Body of pancreas (tissue), 4 donors: ENCODE measurements at regions not wholly inside any gene's neighbourhood (a gene's known extent, or its start where the extent isn't known, plus 50 kb on each side); places are given as distances from the start of the nearest gene placed in this dataset.
A peak's percentile ranks its signal among the peaks of the same experiment; 100 is the strongest.

Source experiments
- ATAC-seq: fragments of 150-250 bp; one replicate; pipeline ENCODE4 v1.9.1; 2016
- DNase-seq, 4 donors: peaks; one replicate each; pipeline ENCODE4 v3.0.0-alpha.2; 2019
- H3K27ac ChIP-seq, 4 donors: fragments of 200-600 bp; sonication (generic); 1 replicate in 3 of 4; 2 replicates in 1 of 4; pipeline versions ENCODE4 v1.5.1 to v1.6.1; 2016 to 2019; ENCODE audit warnings: mild to moderate bottlenecking in 1 of 4, mixed read lengths in 1 of 4, moderate library complexity in 1 of 4
- H3K27me3 ChIP-seq, 2 donors: fragments of 200-600 bp; sonication (generic); one replicate each; pipeline ENCODE4 v1.6.0; 2016; ENCODE audit warnings: mild to moderate bottlenecking in 1 of 2
- H3K36me3 ChIP-seq, 2 donors: fragments of 200-600 bp; sonication (generic); replicated peaks in 1 of 2; 2 replicates each; pipeline ENCODE4 v1.5.1; 2016; ENCODE audit warnings: low read depth in 2 of 2; ENCODE audit not compliant: insufficient read depth in 1 of 2
- H3K4me1 ChIP-seq: fragments of 200-600 bp; sonication (generic); one replicate; pipeline ENCODE4 v1.6.0; 2016
- H3K4me3 ChIP-seq, 2 donors: fragments of 200-600 bp; sonication (generic); 1 replicate in 1 of 2; 2 replicates in 1 of 2; pipeline ENCODE4 v1.5.1; 2016 to 2019
- H3K9me3 ChIP-seq, 3 donors: fragments of 200-600 bp; sonication (generic); 1 replicate in 2 of 3; 2 replicates in 1 of 3; pipeline ENCODE4 v1.5.1; 2016
- POLR2A ChIP-seq, 3 donors: fragments of 450-650 bp; IDR thresholded peaks; one replicate each; pipeline ENCODE4 v1.6.1; 2016; ENCODE audit warnings: antibody characterized with exemption in 3 of 3, mild to moderate bottlenecking in 2 of 3
- WGBS, 2 donors: methylation state at CpG; one replicate each; pipeline ENCODE4 v1.1.5; 2017; 5-methylcytosine and 5-hydroxymethylcytosine counted together
- intact Hi-C: fragments of 100-400 bp; cut with DNase I; formaldehyde crosslinking; loops from one replicate; pipeline ENCODE4 v1.15.1; 2023
- TF ChIP-seq, protein P1 (sequence below), 7 experiments: fragments of 450-650 bp in 4 of 7; fragments of 200-600 bp in 3 of 7; sonication (generic) in 3 of 7; IDR thresholded peaks; one replicate each; pipeline ENCODE4 v1.5.1; 2016 to 2019; ENCODE audit warnings: antibody characterized with exemption in 7 of 7

DNA sequence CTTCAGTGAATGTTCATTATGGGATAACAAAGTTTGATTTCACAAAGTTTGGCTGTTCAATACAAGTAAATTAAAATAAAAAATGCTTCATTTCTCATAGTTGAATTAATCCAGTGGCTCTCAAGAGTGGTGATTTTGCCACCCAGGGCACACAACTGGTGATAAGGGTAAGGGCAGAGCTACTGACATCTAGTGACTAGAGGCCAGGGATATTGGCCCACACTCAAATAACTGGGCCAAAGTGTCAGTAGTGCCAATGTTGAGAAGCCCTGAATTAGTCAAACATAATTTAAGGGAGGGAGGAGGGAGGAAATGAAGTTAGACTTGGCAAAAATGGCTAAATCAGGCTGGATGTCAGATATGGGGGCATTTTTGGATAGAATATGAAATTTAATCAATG lies 880.5 kb upstream of the ADGRL4 start:
- no peak for TF ChIP-seq POLR2A (IDR thresholded peaks at IDR 0.05)
- TF ChIP-seq, protein P1, sequence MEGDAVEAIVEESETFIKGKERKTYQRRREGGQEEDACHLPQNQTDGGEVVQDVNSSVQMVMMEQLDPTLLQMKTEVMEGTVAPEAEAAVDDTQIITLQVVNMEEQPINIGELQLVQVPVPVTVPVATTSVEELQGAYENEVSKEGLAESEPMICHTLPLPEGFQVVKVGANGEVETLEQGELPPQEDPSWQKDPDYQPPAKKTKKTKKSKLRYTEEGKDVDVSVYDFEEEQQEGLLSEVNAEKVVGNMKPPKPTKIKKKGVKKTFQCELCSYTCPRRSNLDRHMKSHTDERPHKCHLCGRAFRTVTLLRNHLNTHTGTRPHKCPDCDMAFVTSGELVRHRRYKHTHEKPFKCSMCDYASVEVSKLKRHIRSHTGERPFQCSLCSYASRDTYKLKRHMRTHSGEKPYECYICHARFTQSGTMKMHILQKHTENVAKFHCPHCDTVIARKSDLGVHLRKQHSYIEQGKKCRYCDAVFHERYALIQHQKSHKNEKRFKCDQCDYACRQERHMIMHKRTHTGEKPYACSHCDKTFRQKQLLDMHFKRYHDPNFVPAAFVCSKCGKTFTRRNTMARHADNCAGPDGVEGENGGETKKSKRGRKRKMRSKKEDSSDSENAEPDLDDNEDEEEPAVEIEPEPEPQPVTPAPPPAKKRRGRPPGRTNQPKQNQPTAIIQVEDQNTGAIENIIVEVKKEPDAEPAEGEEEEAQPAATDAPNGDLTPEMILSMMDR (IDR thresholded peaks at IDR 0.05): no peak
- peak; percentile 28 to 46 (median 34) for DNase-seq
- intact Hi-C loops: no loop called here
- H3K36me3 ChIP-seq: no peaks in the 10 kb centered on the region
- H3K4me1 ChIP-seq: no peaks in the 10 kb centered on the region
- peak; percentile 38 for ATAC-seq
- H3K9me3 ChIP-seq: no peaks in the 10 kb centered on the region
- no peaks in the 10 kb centered on the region for H3K27me3 ChIP-seq
- no peak overlapping the region for H3K27ac ChIP-seq
- no peak overlapping the region for H3K4me3 ChIP-seq

DNA sequence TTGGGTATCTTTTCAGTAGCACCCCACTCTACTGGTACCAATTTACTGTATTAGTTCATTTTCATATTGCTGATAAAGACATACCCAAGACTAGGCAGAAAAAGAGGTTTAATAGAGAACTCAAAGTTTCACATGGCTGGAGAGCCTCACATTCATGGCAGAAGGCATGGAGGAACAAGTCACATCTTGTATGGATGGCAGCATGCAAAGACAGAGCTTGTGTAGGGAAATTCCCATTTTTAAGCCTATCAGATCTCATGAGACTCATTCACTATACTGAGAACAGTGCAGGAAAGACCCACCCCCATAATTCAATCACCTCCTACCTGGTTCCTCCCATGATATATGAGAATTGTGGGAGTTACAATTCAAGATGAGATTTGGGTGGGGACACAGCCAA lies 878.6 kb upstream of the ADGRL4 start:
- no peaks in the 10 kb centered on the region for H3K9me3 ChIP-seq
- H3K4me1 ChIP-seq: no peaks in the 10 kb centered on the region
- no peak for DNase-seq
- intact Hi-C loops: no loop called here
- H3K4me3 ChIP-seq: no peak overlapping the region
- H3K27me3 ChIP-seq: no peaks in the 10 kb centered on the region
- no peak for ATAC-seq
- H3K36me3 ChIP-seq: no peaks in the 10 kb centered on the region
- TF ChIP-seq, protein P1 (IDR thresholded peaks at IDR 0.05): no peak
- no peak for TF ChIP-seq POLR2A (IDR thresholded peaks at IDR 0.05)
- H3K27ac ChIP-seq: no peak overlapping the region

DNA sequence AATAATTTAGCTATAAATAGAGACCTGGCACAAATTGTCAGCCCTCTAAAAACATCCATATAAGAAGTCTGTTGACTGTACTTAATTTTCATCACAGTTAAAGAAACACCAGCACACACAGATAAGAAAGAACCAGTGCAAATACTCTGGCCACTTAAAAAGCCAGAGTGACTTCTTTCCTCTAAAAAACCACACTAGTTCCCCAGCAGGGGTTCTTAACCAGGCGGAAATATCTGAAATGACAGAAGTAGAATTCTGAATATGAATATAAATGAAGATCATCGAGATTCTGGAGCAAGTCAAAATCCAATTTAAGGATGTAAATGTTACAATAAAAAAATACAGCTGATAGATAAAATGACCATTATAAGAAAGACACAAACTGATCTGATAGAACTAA lies 870.6 kb upstream of the ADGRL4 start:
- H3K36me3 ChIP-seq: no peaks in the 10 kb centered on the region
- TF ChIP-seq POLR2A (IDR thresholded peaks at IDR 0.05): no peak
- TF ChIP-seq, protein P1 (IDR thresholded peaks at IDR 0.05): no peak
- H3K4me1 ChIP-seq: no peaks in the 10 kb centered on the region
- ATAC-seq (no peak), DNase-seq (no peak)
- intact Hi-C loops: no loop called here
- no peak overlapping the region for H3K4me3 ChIP-seq
- H3K27ac ChIP-seq: no peak overlapping the region
- no peaks in the 10 kb centered on the region for H3K9me3 ChIP-seq
- 50 to 63% methylated on average over 2 of the region's 2 CpGs for WGBS, 2 donors
- no peaks in the 10 kb centered on the region for H3K27me3 ChIP-seq

DNA sequence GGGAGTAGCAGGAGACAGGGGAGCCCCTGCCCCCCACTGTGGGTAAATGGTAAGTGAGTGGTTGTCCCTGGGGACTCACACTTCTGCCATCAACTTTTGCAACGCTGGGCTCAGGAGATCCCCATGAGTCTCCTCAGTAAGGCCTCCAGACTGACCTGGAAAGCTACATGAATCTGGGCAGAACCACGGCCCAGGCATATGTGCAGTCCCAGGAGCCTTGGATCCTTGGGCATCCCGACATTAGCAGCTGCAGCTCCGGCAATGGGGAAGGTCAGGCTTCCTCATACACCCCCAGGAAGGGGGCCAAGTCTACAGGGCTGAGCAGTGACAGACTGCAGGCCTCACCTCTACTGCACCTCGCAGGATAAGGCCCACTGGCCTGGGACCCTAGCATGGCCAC lies 868.7 kb upstream of the ADGRL4 start:
- no peak overlapping the region for H3K4me3 ChIP-seq
- TF ChIP-seq, protein P1 (IDR thresholded peaks at IDR 0.05): no peak
- no peak for TF ChIP-seq POLR2A (IDR thresholded peaks at IDR 0.05)
- WGBS, 2 donors: 83 to 88% methylated on average over 3 to 5 of the region's 5 CpGs
- H3K27me3 ChIP-seq: no peaks in the 10 kb centered on the region
- no peaks in the 10 kb centered on the region for H3K36me3 ChIP-seq
- ATAC-seq (no peak), DNase-seq (no peak)
- H3K27ac ChIP-seq: no peak overlapping the region
- no peaks in the 10 kb centered on the region for H3K4me1 ChIP-seq
- H3K9me3 ChIP-seq: no peaks in the 10 kb centered on the region
- intact Hi-C loops: no loop called here

DNA sequence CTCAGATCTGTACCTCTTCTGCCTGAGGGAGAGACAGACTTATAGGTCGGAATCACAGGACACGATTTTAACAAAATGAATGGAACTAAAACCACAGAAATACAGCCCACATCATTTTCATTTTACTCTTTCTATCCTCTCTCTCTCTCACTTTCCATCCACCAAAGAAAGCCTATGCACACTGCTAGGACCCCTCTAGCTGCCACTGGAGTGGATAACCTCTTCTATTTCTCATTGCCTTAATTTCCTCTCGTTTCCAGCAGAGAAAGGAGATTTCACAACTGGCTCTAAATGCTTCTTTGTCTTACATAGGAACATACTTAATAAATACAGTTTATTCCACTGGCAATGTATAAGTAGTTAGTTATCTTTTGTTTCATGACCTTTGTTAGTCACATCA lies 867.8 kb upstream of the ADGRL4 start:
- Histone ChIP-seq H3K4me1 (no peaks in the 10 kb centered on the region), H3K27me3 (no peaks in the 10 kb centered on the region), H3K36me3 (no peaks in the 10 kb centered on the region), H3K9me3 (no peaks in the 10 kb centered on the region), H3K4me3 (no peak overlapping the region), H3K27ac (no peak overlapping the region)
- TF ChIP-seq, protein P1 (IDR thresholded peaks at IDR 0.05): no peak
- TF ChIP-seq POLR2A (IDR thresholded peaks at IDR 0.05): no peak
- intact Hi-C loops: no loop called here
- no peak for ATAC-seq
- 79 to 88% methylated on average over 3 of the region's 3 CpGs for WGBS, 2 donors
- no peak for DNase-seq
